NOMO-1 treated with DMSO at 0.1 percent for 48 hours (cell line): ENCODE measurements at regions not wholly inside any gene's neighbourhood (a gene's known extent, or its start where the extent isn't known, plus 50 kb on each side); places are given as distances from the start of the nearest gene placed in this dataset.

ENCODE experiments used
- DNase-seq: peaks from one replicate; lab custom pipeline; 2025; ENCODE audit not compliant: unreplicated experiment; lab: John Stamatoyannopoulos, UW

- DNase-seq: peak; percentile 61
Observed at GRCh38 chr4:24419181-24420034, 164.9 kb downstream of the DHX15 start.

GRCh38 chr4:24417206-24417605, 167.1 kb downstream of the DHX15 start:
- DNase-seq: no peak

- DNase-seq: no peak
Observed at GRCh38 chr4:24416293-24416692, 168.1 kb downstream of the DHX15 start.

DNA sequence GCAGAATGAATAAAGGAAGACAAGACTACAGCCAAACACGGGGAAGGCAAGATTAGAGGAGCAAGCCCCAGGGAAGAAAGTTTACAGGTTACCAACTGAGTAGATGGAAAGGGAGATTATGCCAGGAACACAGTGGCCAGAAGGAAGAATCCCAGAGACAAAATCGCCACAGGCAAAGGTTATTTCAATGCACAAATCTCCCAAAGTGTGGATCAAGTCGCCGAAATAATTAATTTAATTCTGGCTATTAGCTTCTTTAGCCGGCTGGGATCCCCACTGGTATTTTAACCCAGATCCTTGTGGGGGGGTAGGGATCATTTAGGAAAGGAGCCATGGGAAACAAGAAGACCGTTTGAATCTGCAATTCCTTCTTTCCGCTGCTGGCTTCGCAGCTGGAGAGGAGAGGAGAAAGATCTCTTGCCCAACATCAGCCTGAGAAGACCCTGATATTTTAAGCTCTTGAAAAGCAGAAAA, 171.0 kb downstream of the DHX15 start:
- DNase-seq: no peak

GRCh38 chr4:24411806-24412205, 172.5 kb downstream of the DHX15 start:
- no peak for DNase-seq

GRCh38 chr4:24411299-24411698, 173.1 kb downstream of the DHX15 start:
- DNase-seq: no peak

DNA sequence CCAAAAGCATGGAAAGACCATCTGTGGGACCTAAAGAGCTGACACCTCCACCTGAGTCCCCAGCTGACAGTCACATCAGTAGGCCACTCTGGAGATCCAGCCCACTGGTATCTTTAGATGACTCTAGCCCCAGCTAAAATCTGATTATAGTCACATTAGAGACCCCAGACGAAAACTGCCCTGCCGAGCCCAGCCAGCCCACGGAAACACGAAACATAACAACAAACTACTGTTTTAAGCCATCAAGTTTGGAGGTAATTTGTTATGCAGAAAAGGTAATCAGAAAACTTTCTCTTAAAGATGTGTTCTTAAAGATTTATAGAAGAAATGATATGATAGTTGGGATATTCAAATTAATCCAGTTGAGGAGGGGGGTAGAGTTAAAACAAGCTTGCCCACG, 175.7 kb downstream of the DHX15 start:
- DNase-seq: no peak

GRCh38 chr4:24405926-24406325, 178.4 kb downstream of the DHX15 start:
- no peak for DNase-seq

GRCh38 chr4:24405341-24405740, 179.0 kb downstream of the DHX15 start:
- no peak for DNase-seq

- no peak for DNase-seq
Observed at GRCh38 chr4:24404281-24404680, 180.1 kb downstream of the DHX15 start.

GRCh38 chr4:24403265-24403664, 181.1 kb downstream of the DHX15 start:
- DNase-seq: no peak

- DNase-seq: no peak
Observed at GRCh38 chr4:24400537-24400936, 183.8 kb downstream of the DHX15 start.

GRCh38 chr4:24396988-24397387, 187.4 kb downstream of the DHX15 start:
- DNase-seq: no peak

GRCh38 chr4:24395937-24396336, 188.4 kb downstream of the DHX15 start:
- no peak for DNase-seq

DNA sequence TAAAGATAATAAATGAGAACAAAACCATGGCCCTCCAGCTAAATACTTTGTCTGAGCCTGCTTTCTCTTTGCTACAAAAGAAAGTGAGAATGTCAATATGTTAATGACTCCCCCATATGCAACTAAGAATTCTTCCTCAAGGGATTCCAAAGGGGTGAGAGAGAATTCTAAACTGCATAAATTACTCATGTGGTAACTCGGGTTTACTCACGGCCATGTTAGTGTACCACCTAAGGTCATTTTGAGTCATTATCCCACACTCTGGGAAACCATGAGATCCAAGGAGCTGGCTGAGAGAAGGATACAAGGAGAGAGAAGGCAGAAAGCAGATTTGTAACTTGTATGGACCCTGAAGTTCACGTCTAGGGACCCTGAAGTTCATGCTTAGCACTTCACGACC, 190.3 kb downstream of the DHX15 start:
- no peak for DNase-seq

- DNase-seq: no peak
Observed at GRCh38 chr4:24392613-24393012, 191.7 kb downstream of the DHX15 start.

DNA sequence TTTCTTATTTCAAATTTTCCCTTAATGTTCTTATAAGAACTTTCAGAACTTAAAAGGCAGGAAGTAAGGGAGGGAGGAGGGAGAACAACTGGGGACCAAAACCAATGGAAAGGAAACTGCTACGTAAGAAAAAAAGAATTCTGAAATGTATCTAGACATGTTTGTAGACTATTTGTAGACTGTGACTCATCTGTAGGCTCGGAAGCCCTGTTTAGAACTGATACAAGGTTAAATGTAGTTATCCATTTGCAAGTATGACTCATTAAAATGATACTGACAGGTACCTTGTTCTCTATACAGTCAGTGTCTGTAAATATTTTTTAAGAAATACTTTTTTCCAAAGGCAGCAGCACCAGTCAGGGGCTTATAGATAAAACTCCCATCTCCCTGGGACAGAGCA, 202.0 kb downstream of the DHX15 start:
- no peak for DNase-seq

DNA sequence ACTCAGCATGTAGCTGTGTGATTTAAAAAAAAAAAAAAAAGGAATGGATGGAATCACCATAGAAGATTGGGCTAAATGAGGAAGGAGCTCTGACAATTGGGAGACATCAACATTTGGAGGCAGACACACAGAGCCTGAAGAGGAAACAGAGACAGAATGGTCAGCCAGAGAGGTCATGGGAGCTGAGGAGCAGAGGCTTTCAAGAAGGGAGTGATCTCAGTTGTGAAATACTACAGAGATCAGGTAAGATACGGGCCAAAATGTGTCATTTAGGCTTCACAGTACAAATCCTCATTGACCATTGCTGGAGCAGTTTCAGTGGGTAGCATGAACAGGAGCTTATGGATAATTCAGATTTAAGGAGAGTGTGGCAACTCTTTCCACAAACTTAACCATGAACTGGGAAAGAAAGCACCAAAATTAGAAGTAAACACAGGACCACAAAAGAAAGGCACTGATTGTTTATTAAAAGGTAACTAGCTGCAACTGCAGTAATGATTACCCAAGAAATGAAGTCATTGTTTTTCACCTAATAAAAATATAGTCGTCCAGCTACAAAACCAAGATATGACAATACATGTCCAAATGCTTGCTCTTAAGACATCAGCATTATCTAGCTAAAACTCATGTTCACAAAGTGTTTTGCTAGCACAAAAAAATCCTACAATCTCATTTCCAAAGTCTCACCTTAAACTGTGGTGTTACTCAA, 203.2 kb downstream of the DHX15 start:
- DNase-seq: no peak

- no peak for DNase-seq
Observed at GRCh38 chr4:24373704-24374103, 210.7 kb downstream of the DHX15 start.

DNA sequence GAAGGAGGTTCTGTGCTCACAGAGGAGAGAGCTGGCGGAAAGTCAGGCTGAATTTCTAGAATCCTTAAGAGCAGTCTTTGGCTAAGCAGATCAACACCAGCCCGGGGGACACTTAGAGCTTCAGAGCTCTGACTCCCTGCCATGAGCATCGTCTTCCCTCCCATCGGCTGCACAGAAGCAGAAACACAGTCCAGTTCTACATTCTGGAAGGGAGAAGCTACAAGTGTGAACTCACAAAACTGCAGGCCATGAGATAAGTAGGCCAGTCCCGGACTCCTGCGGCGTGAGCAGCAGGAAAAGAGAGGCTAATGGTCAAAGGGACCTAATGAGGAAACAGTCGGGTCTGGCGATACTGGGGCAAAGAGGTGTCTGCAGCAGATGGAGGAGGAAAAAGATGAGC, 211.5 kb downstream of the DHX15 start:
- no peak for DNase-seq

DNA sequence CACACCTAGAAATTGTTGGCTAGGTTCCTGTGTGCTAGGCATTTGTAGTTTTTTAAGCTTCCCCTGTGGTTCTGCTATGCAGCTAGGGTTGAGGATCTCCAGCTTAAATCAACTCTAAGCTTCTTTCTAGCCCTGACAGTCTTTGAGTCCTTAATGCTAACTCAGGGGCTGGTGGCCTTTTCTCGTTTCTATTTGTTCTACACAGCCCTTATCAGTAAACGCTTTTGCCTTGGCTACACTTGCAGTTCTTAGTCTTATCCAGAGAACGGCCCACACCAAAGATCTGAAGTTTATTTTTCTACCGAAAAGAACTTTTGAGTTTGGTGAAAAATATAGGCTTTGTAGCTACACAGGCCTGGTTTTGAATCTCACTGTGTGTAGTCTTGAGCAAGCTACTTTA, 212.0 kb downstream of the DHX15 start:
- DNase-seq: no peak

DNA sequence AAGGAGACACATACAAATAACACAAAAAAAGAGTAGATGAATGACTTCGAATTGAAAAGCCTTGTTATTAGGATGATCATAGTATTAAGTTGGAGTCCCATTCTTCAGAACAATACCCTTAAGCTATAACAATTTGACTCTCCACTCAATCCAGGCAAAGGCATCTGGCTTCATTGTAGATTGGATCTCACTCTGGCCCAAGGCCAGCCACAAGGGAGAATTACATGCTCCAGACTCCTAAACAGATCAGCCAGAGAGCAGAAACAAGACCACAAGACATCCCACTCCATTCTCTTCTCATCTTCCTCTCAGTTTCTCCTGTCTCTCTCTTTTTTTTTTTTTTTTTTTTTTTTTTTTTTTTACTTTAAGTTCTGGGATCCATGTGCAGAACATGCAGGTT, 213.9 kb downstream of the DHX15 start:
- DNase-seq: no peak
